Stimulated activated CD4-positive, alpha-beta T cell treated with anti-CD3 and anti-CD28 coated beads, TNF-alpha, amount 100 ng/mL, for 4 hours (primary cell): ENCODE measurements at regions not wholly inside any gene's neighbourhood (a gene's known extent, or its start where the extent isn't known, plus 50 kb on each side); places are given as distances from the start of the nearest gene placed in this dataset.
"Not testable (repeated sequence)": the region's sequence is repeated elsewhere in the genome, so short reads cannot be mapped to it uniquely, and the experiment has no call there.

Experiments used
- DNase-seq, 3 experiments: peaks; one replicate each; pipeline ENCODE4 v3.0.0-alpha.2; 2020; ENCODE audit warnings: low read depth in 3 of 3

- no peak for DNase-seq
These were observed 112.4 kb upstream of the RBPJ start for GRCh38 chr4:26208237-26208994.

- not testable (repeated sequence) for DNase-seq
These were observed 111.4 kb upstream of the RBPJ start for GRCh38 chr4:26209378-26209777.

- DNase-seq, result no peak
These were observed 108.3 kb upstream of the RBPJ start for GRCh38 chr4:26212528-26212927.

GRCh38 chr4:26213317-26213716, 107.5 kb upstream of the RBPJ start:
- no peak for DNase-seq

GRCh38 chr4:26214994-26215393, 105.8 kb upstream of the RBPJ start:
- no peak for DNase-seq

DNA sequence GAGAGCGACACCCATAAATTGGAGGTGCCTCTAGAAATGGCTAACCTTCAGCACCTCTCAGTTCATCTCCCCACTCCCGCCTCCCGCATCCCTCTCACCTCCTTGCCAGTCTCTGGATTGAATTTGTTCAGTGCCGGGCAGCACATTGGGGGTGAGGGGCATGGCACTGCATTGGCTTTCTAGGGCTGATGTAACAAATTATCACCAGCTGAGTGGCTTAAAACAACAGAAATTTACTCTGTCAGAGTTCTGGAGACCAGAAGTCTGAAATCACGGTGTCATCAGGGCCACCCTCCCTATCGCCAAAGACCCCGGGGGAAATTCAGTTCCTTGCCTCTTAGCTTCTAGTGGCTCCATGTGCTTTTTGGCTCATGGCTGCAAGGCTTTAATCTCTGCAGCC, 105.1 kb upstream of the RBPJ start:
- DNase-seq, result no peak

DNA sequence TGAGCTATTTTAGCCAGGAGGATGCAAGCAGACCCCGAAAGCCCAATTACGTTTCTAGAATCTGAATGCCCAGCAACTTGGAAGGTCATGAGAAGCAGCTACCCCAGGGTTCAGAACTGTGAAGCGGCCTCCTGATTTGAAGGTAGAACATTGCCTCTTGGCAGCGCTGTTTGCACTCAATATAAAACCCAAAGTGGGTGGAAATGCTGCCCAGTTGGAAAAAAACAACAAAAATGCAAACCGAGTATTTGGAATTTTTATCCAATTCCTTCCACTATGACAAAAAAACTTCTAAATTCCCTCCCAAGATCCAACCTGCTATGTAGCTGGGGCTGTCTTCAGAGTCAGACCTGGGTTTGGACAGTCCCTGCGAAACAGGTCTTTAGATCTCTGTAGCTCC, 103.3 kb upstream of the RBPJ start:
- no peak for DNase-seq

- no peak for DNase-seq
These were observed 102.7 kb upstream of the RBPJ start for GRCh38 chr4:26217961-26218676.

GRCh38 chr4:26218677-26219605, 101.9 kb upstream of the RBPJ start:
- no peak for DNase-seq

DNA sequence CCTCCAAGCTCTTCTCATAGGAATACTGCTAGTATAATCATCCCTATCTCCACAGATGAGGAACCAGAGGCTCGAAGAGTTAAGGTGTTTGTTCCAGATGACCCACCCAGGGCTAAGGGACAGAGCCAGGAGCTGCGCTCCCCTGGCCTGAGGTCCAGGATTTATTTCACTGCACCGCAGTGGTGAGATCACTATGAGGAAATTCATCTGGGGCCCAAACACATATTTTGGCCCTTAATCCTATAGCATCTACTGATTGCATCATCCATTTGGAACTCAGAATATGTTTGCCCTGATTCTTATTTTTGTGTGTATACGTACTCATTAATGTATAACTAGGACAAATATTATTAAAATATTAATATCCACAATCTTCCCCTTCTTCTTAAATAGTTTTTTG, 100.1 kb upstream of the RBPJ start:
- DNase-seq, result no peak

DNA sequence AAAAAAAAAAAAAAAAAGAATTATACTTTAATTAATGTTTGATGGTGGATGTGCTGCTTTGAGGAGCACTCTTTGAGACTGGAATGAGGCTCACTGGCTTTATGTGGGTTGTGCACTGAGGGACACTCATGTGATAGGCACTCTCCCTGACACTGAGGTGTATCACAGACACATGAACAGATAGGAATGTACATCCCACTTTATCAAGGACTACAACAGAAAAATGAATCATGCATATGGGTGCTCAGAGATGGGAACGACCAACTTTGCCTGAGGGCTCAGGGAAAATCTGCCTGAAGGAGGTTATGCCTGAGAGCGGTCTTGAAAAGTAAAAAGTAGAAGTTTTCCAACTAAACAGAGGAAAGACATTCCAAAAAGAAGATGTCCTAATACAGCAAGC, 97.7 kb upstream of the RBPJ start:
- DNase-seq, result no peak

GRCh38 chr4:26226629-26227376, 94.0 kb upstream of the RBPJ start:
- DNase-seq, result no peak

DNA sequence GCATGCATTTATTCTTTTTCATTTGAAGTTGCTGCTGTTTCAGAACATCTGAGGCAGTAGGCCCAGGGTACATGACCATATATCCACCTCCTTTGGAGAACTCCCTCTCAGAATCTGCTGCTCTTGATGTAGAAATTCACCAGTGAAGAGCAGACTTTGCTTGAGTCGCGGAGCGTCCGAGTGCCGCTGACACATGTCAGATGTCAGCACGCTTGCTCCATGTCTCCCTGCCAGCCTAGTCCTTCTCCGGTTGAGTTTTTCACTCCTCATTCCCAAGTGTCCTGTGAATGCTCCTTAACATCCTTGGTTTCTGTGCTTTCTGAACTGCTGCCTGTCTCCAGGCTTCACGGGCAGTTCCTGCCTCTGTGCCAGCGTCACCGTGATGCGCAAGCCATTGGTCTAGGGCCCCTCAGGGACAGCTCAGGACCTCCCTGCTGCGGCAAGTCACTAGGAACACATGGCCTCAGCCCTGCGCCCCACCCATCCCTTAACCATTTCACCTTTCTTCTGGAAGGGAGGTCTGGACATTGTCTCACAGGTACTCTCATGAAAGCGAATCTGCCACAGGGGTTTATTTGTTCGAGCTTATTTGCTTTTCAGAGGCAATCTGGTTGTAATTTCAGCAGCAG, 93.1 kb upstream of the RBPJ start:
- no peak for DNase-seq

DNA sequence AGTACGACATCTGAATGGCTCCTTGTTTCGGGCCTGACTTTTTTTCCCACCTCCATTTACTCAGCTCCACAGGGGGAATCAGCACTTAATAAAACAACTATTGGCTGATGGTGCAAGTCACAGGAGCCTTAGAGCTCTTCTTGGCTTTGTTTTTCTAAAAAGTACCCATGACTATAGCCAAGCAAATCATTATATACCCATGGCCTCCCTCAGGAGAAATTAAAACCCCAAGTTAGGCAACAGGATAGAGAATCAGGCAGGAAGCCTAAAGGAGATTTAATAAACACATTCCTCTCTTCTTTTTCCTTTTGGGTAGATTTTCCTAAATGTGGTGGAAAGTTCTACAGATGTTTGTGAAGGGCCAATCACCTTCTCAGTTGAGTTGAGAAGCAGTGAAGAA, 91.9 kb upstream of the RBPJ start:
- DNase-seq, result no peak

DNA sequence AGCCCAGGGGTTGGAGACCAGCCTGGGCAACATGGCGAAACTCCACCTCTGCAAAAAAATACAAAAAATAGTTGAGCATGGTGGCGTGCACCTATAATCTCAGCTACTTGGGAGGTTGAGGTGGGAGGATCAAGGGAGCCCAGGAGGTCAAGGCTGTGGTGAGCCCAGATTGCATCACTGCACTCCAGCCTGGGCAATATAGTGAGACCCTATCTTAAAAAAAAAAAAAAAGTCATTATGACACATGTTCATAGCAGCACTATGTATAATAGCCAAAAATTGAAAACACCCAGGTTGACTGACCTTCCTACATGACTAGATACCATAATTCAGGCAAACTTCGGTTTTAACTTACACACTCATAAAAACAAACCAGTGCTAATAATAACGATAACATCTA, 90.8 kb upstream of the RBPJ start:
- no peak for DNase-seq

GRCh38 chr4:26233350-26233749, 87.5 kb upstream of the RBPJ start:
- DNase-seq, result no peak

GRCh38 chr4:26235500-26235899, 85.3 kb upstream of the RBPJ start:
- no peak for DNase-seq

DNA sequence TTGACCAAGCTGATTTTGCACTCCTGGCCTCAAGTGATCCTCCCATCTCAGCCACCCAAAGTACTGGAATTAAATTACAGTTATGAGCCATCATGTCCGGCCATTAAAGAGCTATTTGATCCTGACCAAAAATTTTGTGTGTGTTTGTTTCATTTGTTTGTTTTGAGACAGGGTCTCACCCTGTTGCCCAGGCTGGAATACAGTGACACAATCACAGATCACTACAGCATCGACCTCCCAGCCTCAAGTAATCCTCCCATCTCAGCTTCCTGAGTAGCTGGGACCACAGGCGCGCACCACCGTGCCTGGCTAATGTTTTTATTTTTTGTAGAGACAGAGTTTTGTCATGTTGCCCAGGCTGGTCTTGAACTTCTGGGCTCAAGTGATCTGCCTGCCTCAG, 82.9 kb upstream of the RBPJ start:
- no peak for DNase-seq

GRCh38 chr4:26238426-26238777, 82.4 kb upstream of the RBPJ start:
- no peak for DNase-seq

DNA sequence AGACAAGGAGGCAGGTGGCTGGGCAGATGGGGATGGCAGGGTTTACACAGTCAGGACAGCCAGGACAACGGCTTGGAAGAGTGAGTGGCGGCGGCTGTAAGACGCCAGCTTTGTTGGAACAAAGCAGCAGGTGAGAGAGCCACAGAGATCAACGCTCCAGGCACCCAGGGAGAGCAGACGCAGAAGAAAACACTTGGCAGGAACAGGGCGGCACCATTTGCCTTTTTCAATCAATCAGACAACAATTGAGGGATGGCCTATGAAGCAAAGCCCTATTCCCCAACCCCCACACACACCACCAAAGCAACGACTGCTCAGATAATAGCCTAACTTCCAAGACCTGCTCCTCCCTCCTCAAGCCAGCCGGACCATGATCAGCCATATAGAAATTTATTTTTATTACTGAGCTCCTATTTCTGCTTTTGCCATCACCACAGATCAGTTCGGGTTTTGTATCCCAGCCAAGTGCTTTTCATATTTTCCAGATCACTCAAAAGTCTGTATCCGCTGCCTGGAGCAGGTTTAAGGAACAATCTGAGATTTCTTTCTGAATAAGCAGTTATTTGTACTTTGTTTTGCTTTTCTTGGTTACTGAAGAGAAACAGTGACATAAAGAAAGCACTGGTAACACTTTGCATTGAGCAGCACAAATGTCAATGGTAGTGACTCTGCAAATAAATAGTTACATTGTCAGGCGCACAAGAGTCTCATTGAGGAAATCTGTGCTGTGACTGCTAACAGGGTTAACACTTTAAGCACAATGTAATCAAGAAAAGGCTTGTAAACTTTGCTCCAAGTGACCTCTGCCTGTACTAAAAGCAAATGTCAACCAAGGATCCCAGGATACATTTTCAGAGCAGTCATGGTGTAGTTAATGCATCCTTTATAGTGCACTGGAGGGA, 81.8 kb upstream of the RBPJ start:
- DNase-seq, result no peak
